ENCODE measurements at regions not wholly inside any gene's neighbourhood (a gene's known extent, or its start where the extent isn't known, plus 50 kb on each side); places are given as distances from the start of the nearest gene placed in this dataset.

DNA sequence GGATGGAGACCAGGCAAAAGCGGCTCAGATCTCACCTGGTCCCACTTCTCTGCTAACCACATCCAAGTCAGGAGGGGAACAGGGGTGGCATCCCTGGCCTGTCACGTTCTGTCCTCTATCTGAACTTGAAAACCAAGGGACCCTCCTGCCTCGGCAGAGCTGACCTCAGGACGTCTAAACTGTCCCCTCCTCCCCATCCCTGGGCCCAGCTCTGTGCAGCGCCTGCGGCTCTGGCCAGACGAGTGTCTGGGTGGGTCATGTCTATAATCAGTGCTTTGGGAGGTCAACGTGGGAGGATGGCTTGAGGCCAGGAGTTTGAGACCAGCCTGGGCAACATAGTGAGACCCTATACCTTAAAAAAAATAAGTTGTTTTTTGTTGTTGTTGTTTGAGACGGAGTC, 70.0 kb upstream of the ZNF479 start:
- TF ChIP-seq, protein P1, sequence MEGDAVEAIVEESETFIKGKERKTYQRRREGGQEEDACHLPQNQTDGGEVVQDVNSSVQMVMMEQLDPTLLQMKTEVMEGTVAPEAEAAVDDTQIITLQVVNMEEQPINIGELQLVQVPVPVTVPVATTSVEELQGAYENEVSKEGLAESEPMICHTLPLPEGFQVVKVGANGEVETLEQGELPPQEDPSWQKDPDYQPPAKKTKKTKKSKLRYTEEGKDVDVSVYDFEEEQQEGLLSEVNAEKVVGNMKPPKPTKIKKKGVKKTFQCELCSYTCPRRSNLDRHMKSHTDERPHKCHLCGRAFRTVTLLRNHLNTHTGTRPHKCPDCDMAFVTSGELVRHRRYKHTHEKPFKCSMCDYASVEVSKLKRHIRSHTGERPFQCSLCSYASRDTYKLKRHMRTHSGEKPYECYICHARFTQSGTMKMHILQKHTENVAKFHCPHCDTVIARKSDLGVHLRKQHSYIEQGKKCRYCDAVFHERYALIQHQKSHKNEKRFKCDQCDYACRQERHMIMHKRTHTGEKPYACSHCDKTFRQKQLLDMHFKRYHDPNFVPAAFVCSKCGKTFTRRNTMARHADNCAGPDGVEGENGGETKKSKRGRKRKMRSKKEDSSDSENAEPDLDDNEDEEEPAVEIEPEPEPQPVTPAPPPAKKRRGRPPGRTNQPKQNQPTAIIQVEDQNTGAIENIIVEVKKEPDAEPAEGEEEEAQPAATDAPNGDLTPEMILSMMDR (IDR thresholded peaks at IDR 0.05; ENCODE audit: low read depth, low read length): no peak
- TF ChIP-seq, protein P2, sequence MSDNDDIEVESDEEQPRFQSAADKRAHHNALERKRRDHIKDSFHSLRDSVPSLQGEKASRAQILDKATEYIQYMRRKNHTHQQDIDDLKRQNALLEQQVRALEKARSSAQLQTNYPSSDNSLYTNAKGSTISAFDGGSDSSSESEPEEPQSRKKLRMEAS (IDR thresholded peaks at IDR 0.05; ENCODE audit: low read depth, low read length): no peak
- no peak for TF ChIP-seq POLR2A (IDR thresholded peaks at IDR 0.05; ENCODE audit: extremely low read depth, insufficient read length)

Measured in NB4 (cell line).